ENCODE measurements at regions not wholly inside any gene's neighbourhood (a gene's known extent, or its start where the extent isn't known, plus 50 kb on each side); places are given as distances from the start of the nearest gene placed in this dataset.
"Not testable (repeated sequence)": the region's sequence is repeated elsewhere in the genome, so short reads cannot be mapped to it uniquely, and the experiment has no call there.

DNA sequence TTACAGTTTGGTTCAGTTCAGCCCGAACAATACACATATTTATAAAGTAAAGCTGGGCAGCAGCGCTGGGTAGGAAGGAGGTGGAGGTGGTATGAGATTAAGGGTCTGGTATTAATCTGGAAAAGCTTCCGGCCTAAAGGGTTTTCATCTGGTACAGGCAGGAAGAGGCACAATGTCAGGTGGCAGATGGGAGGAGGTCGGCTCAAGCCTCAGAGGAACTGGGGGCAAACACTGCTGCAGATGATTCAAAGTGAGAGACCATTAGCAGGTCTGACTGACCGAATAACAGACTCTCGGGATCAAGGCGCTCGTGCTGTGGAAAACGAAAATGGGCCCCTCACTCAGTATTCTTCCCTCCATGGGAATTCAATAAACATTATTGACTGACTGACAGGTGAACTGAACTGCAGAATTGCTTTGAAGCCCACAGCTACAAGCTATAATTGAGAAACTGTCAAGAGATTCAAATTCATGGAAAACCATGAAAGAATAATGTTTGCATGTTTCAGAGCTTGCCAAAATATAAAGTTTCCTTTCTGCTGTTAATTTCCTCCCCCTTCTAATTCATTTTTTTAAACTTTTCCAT, 75.3 kb downstream of the TMEM167A start:
- no peak for DNase-seq (ENCODE audit: low spot score)

DNA sequence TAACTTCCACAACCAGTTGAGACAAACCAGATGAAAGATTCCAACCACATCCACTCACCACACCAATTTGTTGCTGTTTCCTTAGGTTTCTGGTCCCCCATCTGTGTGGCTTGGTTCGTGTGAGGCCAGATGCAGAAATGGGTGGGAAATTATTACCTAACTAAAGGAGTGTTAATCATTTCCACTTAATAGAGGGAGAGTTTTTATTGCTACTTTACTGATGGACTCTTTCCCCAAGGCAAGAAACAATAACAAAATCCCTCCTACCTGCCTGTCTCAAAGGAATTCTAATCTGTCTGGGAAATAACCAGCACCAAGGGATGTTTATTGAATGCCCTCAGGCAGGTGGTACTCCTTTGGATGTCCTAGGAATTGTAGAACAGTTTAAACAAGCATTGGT, 76.3 kb downstream of the TMEM167A start:
- no peak for DNase-seq (ENCODE audit: low spot score)

DNA sequence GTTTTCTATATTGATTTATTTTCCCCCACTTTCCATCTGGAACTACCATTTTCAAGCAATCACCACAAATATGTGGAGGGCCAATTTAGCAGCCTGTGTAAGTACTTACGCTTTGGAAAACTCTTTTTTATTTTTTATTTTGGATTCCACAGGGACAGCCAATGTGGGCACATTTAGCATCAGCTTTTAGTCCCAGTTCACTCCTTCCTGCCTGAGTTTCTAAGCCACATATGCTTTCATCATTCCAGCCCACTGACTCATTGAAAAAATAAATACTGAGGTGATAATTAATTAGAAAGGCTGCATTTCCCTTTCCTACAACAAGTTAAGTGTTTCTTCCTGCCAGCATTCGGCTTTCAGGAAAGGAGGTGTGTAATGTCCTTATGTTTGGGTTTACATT, 76.8 kb downstream of the TMEM167A start:
- DNase-seq (ENCODE audit: low spot score): no peak

DNA sequence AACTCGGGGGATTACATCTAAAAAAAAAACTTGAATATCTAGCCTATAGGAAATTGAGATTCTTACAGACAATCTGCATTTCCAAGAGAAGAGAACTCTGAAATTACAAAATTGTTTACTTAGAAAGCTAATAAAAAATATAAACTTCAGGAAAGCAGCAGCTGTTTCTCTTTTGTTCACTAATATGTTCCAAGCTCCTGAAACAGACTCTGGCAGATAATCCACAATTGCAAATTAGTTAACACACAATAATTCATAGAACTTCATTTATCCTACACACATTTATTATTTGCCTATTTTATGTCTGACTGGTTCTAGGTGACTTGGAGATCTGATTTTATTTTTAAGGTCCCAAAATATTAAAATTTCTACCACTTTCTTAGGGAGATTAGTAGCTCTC, 83.8 kb downstream of the TMEM167A start:
- no peak for DNase-seq (ENCODE audit: low spot score)

DNA sequence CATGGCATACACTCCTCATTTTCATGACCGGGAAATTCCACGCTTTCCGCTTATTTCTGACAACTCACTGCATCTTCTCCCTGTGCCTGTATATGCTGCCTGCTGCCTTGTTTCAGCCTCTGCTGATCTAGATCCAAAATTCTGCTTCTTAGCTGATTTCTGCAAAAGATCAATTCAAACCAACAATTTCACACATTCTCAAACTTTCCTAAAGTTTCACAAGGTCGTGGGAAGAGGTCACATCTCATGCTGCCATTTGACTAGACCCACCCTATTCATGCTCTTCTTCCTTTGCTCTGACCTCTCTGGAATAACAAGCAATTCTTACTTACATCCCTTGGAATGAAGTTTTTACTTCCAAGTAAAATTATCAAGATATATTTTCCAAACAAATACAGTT, 84.5 kb downstream of the TMEM167A start:
- DNase-seq (ENCODE audit: low spot score): no peak

DNA sequence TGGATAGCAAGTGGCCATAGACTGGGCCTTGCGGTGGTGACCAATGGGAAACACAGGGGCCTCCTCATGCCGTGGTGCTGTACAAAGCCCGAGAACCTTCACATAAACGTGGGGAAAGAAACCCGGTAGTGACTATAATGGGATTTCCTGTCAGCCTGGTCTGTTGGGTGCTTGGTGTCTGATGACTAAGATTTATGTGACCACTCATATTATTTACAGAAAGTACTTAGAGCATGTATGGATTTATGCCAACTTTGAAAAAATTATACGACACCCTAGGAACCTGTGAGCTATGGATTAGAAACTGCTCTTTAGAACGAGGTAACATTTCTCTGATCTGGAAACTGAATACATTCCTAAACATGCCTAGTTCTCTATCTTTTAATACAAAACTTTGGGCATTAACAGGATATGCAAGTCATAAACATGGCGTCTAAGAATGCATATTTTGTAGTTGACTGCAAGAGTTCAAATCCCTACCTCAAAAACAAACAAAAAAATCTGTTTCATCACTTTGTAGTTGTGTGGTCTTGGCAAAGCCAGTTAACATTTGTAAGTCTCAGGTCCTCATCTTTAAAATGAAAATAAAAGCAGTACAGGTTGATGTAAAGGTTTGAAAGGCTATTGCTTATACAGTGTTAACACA, 85.4 kb downstream of the TMEM167A start:
- DNase-seq (ENCODE audit: low spot score): no peak

DNA sequence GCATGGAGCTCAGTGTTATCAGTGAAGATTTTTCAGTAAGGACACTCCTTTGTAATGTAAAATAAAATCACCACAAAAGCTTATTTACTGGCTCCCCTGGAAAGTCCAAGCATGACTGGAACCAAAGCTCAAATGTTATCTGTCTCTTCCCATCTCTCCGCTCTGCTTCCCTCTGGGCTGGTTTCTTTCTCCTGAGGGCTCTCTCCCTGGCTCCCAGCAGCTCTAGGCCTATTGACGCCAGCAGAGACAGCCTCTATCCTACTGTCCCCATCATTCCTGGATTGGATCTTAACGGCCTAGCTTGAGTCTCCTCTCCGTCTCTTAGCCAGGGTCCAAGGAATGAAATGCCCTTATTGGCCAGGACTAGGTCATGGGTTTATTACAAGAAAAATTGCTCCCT, 86.1 kb downstream of the TMEM167A start:
- no peak for DNase-seq (ENCODE audit: low spot score)

DNA sequence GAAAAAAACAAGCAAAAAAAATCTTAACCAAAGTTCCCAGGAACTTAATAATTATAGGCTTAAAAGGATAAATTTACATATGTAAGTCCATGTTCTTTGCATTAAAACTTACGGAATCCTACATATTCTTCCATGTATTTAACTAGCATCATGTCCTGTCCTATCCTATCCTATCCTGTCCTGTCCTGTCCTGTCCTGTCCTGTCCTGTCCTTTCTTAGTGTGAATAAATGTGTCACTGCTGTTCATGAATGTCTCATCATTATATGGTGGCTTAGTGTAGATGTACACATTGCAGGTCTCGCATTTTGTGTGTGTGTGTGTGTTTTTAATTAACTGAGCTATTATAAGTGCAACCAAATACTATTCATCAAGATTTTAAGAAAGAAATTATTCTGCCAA, 90.0 kb downstream of the TMEM167A start:
- no peak for DNase-seq (ENCODE audit: low spot score)

DNA sequence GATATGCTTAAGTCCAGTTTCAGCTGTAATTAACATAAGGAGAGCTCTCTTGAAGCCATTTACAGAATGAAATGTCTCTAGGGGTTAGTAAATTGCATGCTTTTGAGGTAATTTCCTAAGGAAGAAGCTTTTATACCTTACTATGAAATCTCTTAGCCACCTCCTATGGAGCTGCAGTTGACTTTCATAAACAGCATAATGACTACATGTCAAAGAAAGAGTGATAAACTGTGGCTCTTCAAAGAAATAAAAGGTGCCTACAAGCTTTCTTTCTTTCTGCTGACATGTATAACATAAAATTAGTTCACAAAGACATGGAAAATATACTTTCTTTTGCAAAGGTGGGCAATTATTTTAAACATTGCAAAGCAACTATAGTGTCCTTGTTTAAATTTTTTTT, 90.8 kb downstream of the TMEM167A start:
- DNase-seq (ENCODE audit: low spot score): no peak

DNA sequence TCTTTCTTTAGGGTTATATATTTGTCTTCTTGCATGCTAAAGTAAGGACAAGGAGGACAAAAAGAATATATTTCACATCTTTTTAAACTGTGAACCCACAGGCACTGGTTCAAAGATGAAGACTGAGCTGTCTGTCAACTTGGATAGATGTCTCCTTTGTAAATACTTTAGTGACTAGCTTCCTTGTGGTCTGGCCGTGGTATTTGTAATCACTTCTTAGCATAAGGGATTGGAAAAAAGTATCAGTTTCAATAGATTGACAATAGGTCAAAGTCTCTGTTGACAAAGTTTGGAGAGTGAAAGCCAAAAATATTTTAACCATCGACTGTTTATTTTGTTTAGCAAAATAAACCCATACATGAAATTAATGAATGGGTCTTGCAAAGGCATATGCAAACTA, 91.4 kb downstream of the TMEM167A start:
- DNase-seq (ENCODE audit: low spot score): no peak

DNA sequence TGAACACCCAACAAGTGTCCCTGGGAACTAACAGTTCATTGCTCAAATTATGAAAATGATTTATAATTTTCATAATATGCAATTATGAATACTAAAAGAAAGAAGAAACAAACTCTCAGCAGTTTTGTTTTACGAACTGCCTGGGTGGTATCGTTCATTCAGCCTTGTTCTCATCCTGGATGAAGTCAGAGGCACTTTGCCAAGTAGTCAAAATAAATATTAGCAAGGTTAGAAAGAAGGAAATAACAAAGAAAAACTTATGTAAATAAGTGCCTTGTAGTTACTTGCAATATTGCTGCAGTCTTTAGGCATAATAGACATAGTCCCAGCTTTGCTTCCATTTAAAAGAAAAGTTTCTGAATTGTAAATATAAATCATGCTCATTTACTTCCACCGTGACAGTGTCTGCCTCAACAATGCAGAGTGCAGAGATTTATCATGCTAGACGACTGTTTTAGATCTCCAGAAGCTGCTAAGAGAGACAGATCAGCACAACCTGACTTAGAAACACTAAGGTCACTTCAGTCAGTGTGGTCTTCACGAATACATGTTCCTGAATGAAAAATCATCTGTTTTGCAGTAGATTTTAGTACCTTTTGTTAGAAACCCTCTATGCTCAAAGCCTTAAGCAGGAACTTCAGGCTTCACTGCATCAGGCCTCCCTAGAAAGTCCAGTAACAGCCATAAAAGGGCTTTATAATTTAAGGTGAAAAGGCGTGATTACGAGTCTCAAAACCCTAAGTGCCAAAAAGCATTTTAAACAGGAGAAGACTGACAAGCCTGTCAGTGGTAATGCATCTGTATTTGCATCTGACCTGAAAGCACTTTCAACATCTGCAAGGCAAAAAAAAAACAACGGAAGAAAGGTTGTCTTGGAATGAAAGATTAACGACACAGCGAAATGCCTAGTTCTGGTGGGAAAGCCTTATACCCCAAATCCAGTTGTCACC, 92.1 kb downstream of the TMEM167A start:
- DNase-seq (ENCODE audit: low spot score): no peak

DNA sequence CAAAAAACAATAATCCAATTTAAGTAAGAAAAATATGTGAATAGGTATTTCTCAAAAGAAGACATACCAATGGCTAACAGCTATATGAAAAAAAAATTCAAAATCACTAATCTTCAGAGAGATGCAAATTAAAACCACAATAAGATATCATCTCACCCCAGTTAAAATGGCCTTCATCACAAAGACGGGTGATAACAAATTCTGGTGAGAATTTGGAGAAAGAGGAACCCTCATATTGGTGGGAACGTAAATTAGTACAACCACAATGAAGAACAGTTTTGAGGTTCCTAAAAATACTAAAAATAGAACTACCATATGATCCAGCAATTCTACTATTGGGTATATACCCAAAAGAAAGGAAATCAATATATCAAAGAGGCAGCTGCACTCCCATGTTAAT, 94.3 kb downstream of the TMEM167A start:
- no peak for DNase-seq (ENCODE audit: low spot score)

DNA sequence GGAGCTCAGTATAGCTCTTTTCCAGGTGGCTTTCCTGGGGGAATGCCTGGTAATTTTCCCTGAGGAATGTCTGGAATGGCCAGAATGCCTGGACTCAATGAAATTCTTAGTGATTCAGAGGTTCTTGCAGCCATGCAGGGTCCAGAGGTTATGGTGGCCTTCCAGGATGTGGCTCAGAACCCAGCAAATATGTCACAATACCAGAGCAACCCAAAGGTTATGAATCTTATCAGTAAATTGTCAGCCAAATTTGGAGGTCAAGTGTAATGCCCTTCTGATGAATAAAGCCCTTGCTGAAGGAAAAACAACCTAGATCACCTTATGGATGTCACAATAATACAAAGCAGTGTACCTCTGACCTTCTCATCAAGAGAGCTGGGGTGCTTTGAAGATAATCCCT, 100.3 kb downstream of the TMEM167A start:
- DNase-seq (ENCODE audit: low spot score): not testable (repeated sequence)

DNA sequence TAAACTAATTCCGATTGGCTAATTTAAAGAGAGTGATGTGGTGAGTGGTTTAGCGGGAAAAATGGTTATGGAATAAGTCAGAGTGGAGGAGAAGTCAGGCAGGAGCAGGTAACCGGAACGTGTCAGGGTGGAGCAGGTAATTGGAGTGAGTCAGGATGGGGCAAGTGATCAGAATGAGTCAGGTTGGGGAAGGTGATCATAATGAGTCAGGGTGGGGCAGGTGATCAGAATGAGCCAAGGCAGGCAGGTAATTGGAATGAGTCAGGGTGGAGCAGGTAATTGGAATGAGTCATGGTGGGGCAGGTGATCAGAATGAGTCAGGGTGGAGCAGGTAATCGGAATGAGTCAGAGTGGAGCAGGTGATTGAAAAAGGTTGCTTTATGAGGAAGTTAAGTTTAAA, 101.4 kb downstream of the TMEM167A start:
- no peak for DNase-seq (ENCODE audit: low spot score)

DNA sequence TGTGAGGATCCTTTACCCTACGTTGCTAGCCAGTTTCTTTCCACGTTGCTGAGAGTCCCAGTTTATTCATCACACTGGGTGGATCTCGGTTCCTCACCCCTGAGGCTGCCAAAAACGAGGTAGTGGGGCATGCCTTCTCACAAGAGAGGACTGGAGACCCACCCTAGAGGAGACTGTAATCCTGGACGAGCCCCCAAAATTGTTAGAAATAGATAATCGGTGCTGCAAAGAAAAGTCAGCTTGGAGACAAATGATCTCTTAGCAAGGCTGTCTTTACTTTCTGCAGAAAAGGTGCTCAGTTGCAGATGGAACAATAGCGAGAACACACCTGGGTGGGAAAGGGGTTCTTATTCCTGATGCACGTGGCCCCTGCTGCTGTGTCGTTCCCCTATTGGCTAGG, 101.8 kb downstream of the TMEM167A start:
- no peak for DNase-seq (ENCODE audit: low spot score)

DNA sequence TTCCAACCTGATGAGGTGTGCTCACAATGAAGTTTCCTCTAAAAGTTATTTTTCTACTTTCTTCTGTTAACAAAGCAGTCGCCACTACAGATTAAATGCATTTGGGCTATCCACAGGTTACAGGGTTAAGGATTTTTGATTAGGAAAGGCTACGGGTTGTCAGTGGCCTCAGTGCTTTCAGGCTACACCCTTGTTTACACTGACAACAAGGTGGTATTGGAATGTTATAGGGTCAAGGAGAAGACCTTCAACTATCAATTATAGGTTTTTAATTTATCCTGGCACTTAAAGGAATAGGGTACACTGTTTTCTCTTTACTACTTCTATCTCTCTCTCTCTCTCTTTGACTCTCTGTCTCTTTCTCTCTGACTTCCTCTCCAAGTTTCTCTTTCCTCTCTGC, 102.8 kb downstream of the TMEM167A start:
- DNase-seq (ENCODE audit: low spot score): not testable (repeated sequence)

DNA sequence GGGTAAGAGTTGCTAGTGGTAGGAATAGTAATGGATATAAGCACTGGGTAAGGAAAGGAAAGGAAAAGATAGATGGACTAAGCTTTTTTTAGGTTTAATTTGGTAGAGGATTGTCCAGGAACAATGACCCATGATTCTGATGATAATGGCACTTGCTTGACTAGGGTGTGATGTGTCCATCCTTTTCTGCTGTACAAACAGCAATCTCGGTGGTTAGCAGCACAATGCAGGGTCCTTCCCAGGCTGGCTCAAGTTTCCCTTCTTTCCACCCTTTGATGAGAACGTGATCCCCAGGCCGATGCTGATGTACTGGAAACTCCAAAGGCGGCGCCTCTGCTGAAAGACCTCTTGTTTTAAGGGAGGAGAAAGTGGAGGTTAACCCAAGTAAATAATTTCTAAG, 105.3 kb downstream of the TMEM167A start:
- DNase-seq (ENCODE audit: low spot score): no peak

DNA sequence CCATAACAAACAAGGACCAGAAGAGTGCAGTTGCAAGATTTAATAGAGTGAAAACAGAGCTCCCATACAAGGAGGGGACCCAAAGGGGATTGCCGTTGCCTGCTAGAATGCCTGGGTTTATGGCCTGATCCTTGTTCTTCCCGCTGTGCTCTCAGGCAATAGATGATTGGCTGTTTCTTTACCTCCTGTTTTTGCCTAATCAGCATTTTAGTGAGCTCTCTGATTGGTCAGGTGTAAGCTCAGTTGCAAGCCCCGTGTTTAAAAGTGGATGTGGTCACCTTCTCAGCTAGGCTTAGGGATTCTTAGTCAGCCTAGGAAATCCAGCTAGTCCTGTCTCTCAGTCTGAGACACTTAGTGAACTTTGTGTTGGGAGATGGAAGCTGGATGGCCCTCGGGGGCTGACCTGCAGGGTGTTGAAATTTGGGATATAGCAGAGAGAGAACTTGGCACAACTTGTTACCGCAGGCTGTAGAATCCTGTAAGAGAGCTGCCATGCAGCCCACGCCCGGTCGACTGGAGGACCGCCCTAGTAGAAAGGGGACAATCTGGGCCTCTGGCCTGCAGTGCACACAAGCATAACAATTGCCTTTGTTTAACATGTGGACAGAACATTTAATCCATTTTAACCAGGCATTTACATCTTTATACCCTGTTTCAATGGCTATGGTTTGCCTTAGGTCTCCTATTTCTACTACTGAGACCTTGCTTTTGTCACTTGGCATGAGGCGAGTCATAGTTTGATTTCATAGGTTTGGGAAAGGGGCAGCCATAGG, 106.0 kb downstream of the TMEM167A start:
- DNase-seq (ENCODE audit: low spot score): not testable (repeated sequence)

DNA sequence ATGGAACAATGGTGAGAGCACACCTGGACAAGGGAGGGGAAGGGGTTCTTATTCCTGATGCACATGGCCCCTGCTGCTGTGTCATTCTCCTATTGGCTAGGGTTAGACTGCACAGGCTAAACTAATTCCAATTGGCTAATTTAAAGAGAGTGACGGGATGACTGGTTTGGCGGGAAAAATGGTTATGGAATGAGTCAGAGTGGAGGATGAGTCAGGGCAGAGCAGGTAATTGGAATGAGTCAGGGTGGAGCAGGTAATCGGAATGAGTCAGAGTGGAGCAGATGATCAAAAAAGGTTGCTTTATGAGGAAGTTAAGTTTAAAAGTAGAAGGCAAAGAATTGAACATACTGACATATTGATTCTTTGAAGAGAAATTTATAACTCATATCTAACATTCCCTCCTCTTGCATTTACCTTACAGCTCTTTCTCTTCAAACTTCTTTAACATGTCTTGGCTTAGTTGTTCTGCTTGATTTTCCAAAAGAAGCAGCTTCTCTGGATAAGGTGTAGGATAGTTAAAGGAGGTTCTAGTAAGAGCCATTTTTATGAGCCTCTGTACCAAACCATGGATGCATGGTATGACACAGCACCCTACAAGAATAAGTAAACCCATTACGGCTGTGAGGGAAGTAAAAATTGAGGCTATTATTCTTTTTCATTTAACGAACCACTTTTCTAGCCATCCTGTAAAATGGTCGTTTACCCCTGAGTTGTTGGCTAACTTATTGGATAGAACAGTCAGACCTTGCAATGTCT, 107.8 kb downstream of the TMEM167A start:
- DNase-seq (ENCODE audit: low spot score): not testable (repeated sequence)

DNA sequence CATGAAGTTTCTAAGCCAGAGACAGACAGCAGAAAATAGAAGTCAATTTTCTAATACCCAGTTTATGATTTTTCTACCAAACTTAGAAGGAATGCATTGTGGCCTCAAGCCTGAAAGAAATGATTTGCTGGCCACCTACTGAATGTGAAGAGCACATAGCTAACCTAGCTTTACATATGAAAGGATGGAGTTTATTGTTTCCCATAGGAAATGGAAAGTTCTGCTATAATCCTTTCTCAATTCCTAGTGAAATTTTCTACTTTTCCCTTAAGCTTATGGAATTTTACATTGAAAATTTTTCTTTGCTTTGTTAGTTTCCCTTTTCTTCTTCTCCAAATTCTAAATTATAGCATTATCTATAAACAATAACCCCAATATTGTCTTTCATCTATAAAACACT, 110.1 kb downstream of the TMEM167A start:
- DNase-seq (ENCODE audit: low spot score): no peak

DNA sequence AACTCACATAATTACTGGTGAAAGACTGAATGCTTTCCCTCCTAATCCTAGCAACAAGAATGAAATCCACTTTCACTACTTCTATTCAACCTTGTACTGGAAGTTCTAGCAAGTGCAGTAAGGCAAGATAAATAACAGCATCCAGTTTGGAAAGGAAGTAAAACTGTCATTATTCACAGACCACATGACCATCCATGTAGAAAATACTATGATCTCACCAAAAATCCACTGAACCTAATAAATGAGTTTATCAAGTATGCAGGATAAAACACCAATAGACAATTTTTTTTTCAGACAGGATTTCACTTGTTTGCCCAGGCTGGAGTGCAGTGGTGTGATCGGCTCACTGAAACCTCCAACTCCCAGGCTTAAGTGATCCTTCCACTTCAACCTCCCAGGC, 117.7 kb downstream of the TMEM167A start:
- no peak for DNase-seq (ENCODE audit: low spot score)

DNA sequence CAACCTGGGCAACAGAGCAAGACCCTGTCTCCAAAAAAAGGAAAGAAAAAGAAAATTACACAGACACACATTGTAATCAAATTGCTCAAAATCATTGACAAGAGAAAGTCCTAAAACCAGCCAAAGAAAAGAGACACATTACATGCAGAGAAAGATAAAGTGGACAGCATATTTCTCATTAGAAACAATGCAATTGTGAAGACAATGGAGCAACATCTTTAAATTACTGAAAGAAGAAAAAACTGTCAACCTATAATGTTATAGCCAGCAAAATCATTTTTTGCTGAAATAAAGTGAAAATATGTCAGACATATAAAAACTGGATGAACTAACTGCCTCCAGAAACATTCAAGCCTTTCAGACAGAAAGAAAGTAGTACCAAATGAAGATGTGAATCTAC, 120.6 kb downstream of the TMEM167A start:
- DNase-seq (ENCODE audit: low spot score): no peak
